ENCODE measurements at regions not wholly inside any gene's neighbourhood (a gene's known extent, or its start where the extent isn't known, plus 50 kb on each side); places are given as distances from the start of the nearest gene placed in this dataset.

GRCh38 chr17:56030009-56030624 lies 123.2 kb upstream of the ANKFN1 start:
- H3K36me3 ChIP-seq (ENCODE audit: control insufficient read depth, insufficient read depth, low read length) = no peaks in the 10 kb centered on the region

GRCh38 chr17:56031636-56032035 lies 121.6 kb upstream of the ANKFN1 start:
- no peak overlapping the region for H3K4me3 ChIP-seq (ENCODE audit: low read depth, low read length)
- FAIRE-seq (no peak), DNase-seq (ENCODE audit: low read depth) (no peak)
- H3K27me3 ChIP-seq (ENCODE audit: control insufficient read depth, insufficient read depth, low read length) = no peaks in the 10 kb centered on the region
- TF ChIP-seq CTCF (IDR thresholded peaks at IDR 0.05; ENCODE audit: insufficient read depth, low read length, severe bottlenecking) = no peak
- H3K36me3 ChIP-seq (ENCODE audit: control insufficient read depth, insufficient read depth, low read length) = no peaks in the 10 kb centered on the region

More at GRCh38 chr17:56030009-56030624, 123.2 kb upstream of the ANKFN1 start:
- no peak for TF ChIP-seq CTCF (IDR thresholded peaks at IDR 0.05; ENCODE audit: insufficient read depth, low read length, severe bottlenecking)
- Histone ChIP-seq H3K4me3 (ENCODE audit: low read depth, low read length) (no peak overlapping the region), H3K27me3 (ENCODE audit: control insufficient read depth, insufficient read depth, low read length) (no peaks in the 10 kb centered on the region)
- no peak for DNase-seq (ENCODE audit: low read depth)
- no peak for FAIRE-seq

DNA sequence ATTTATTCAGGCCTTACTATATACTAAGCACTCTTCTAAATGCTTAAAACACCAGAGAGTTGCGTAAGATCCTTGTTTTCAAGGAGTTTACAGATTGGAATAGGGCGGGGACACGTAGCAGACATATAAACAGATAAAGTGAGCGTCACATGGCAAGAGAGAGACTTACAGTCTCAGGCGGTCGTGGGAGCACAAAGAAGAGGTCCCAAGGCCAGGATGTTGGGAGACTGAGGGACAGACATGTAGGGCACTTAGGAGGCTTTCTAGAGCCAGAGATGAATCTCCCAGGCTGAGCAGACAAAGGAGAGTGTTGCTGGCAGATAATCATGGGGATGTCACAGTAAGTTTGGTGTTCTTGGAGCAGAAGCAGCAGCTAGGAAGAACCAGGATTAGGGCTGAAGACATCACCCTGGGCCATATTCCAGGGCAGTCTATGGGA lies 119.1 kb upstream of the ANKFN1 start:
- TF ChIP-seq CTCF (IDR thresholded peaks at IDR 0.05; ENCODE audit: insufficient read depth, low read length, severe bottlenecking) = no peak
- H3K27me3 ChIP-seq (ENCODE audit: control insufficient read depth, insufficient read depth, low read length) = no peaks in the 10 kb centered on the region
- FAIRE-seq (no peak), DNase-seq (ENCODE audit: low read depth) (no peak)
- no peak overlapping the region for H3K4me3 ChIP-seq (ENCODE audit: low read depth, low read length)
- H3K36me3 ChIP-seq (ENCODE audit: control insufficient read depth, insufficient read depth, low read length) = no peaks in the 10 kb centered on the region

DNA sequence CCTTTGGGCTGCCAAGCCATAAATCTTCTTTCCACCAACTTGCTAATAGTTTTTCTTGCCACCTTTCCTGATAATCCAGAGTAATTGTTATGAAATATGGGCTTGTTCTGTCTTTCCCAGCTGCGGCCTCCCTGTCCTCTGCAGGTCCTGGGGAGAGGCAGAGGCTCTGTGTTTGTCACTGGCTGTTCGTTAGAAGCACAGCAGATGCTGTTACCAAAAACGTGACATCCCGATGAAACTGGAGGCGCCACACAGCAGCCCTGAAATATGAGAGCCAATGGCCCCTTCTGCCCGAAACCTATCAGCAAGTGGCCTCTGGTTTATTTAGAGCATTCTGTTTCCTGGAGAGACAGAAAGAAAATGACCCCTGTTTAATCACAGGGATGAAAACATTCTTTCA lies 115.1 kb upstream of the ANKFN1 start:
- TF ChIP-seq CTCF (IDR thresholded peaks at IDR 0.05; ENCODE audit: insufficient read depth, low read length, severe bottlenecking) = no peak
- no peak for FAIRE-seq
- no peak for DNase-seq (ENCODE audit: low read depth)
- H3K4me3 ChIP-seq (ENCODE audit: low read depth, low read length) = no peak overlapping the region
- H3K27me3 ChIP-seq (ENCODE audit: control insufficient read depth, insufficient read depth, low read length) = no peaks in the 10 kb centered on the region
- H3K36me3 ChIP-seq (ENCODE audit: control insufficient read depth, insufficient read depth, low read length) = no peaks in the 10 kb centered on the region

GRCh38 chr17:56045872-56046271 lies 107.4 kb upstream of the ANKFN1 start:
- DNase-seq (ENCODE audit: low read depth) (no peak), FAIRE-seq (no peak)
- no peaks in the 10 kb centered on the region for H3K27me3 ChIP-seq (ENCODE audit: control insufficient read depth, insufficient read depth, low read length)
- no peak for TF ChIP-seq CTCF (IDR thresholded peaks at IDR 0.05; ENCODE audit: insufficient read depth, low read length, severe bottlenecking)
- H3K36me3 ChIP-seq (ENCODE audit: control insufficient read depth, insufficient read depth, low read length) = no peaks in the 10 kb centered on the region
- no peak overlapping the region for H3K4me3 ChIP-seq (ENCODE audit: low read depth, low read length)

- Histone ChIP-seq H3K27me3 (ENCODE audit: control insufficient read depth, insufficient read depth, low read length) (no peaks in the 10 kb centered on the region), H3K4me3 (ENCODE audit: low read depth, low read length) (no peak overlapping the region), H3K36me3 (ENCODE audit: control insufficient read depth, insufficient read depth, low read length) (no peaks in the 10 kb centered on the region)
- FAIRE-seq (no peak), DNase-seq (ENCODE audit: low read depth) (no peak)
- TF ChIP-seq CTCF (IDR thresholded peaks at IDR 0.05; ENCODE audit: insufficient read depth, low read length, severe bottlenecking) = no peak
These were observed 105.9 kb upstream of the ANKFN1 start for GRCh38 chr17:56047331-56047730.

All from bronchial epithelial cell (primary cell).